HG02759 (cell line): ENCODE measurements at regions not wholly inside any gene's neighbourhood (a gene's known extent, or its start where the extent isn't known, plus 50 kb on each side); places are given as distances from the start of the nearest gene placed in this dataset.
"Not testable (repeated sequence)": the region's sequence is repeated elsewhere in the genome, so short reads cannot be mapped to it uniquely, and the experiment has no call there.

Source experiments
- ATAC-seq: cut with Tn5 transposase; IDR thresholded peaks from one replicate; pipeline ENCODE4 v1.9.1; 2021; ENCODE audit warnings: mild to moderate bottlenecking, moderate library complexity; ENCODE audit not compliant: unreplicated experiment

- ATAC-seq: no peak
Observed at GRCh38 chr15:36039996-36040572, 494.1 kb upstream of the DPH6 start.

GRCh38 chr15:36047018-36047716, 501.2 kb upstream of the DPH6 start:
- ATAC-seq: not testable (repeated sequence)

- ATAC-seq: no peak
Observed at GRCh38 chr15:36050899-36051298, 504.9 kb upstream of the DPH6 start.

- ATAC-seq: not testable (repeated sequence)
Observed at GRCh38 chr15:36052641-36053040, 506.7 kb upstream of the DPH6 start.

- no peak for ATAC-seq
Observed at GRCh38 chr15:36053746-36054145, 507.8 kb upstream of the DPH6 start.

DNA sequence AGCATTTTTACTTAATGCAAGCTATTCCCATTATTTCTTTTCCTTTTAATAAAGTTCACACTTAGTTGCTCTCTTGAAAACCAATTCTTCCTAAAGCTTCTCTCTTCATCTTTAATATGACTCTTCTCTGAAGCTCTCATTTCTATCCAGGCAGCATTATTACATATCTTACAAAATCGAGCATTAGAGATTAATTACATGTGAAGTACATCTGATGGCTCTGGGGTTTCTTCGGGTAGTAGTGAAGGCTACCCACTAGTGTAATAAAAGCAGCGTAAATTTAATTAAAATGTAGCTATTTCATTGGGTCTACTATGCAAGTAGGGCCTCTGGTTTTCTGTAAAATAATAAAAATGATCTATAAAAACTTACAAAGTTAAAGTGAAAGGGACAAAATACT, 513.6 kb upstream of the DPH6 start:
- ATAC-seq: no peak

- no peak for ATAC-seq
Observed at GRCh38 chr15:36062357-36062756, 516.4 kb upstream of the DPH6 start.

DNA sequence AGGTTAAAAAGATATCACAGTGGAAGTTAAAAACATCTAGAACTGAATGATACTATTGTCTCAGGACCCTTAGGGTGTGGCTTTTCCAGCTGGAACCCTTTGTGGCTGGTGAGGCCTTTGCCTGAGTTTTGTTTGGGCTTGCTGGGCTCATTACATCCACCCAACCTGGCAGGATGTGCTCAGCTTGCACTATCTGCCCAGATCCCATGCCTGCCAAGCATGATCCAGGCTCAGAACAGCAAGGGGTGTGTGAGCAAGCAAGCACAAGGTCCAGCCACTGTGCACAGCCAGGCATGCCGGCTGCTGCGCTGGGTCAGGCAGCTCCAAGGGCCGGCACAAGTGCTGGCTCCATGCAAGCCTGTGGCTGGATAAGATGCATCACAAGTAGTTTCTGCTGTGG, 512.7 kb upstream of the CDIN1 start:
- no peak for ATAC-seq

DNA sequence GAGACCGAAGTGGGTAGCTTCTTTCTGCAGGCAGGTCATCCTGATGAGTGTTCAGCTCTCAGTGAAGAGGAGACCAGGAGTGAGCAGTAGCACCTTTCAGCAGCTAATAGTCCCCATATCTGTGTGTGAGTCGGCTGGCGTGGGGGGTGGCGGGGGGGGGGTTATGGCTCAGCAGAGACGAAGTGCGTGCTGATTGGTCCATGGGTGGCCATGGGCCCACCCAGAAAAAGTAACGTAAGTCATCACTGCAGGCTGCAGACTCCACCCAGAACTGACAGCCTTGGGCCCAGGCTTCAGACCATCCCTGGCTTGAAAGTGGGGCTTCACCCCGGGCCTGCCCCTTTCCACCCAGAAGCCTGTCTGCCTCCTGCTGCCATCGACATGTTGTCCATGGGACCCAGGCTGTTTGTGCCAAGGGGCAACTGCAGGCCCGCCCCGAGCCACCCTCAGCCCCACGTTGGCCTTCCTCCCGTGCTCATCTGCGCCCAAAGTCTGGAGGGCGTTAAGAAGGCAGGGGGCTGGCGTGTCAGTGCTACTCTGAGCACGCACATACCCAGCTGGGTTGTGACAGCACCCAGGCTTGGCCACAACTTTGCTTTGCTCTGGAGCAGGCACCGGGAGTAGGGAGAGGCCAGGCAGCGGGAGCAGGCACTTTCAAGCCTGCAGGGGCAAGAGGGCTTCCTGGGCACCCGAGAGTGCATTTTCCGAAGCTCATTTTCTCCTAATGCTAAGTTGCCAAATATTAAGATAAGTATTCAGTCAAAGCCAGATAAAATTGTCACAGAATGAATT, 511.7 kb upstream of the CDIN1 start:
- no peak for ATAC-seq

GRCh38 chr15:36075333-36075732, 504.1 kb upstream of the CDIN1 start:
- no peak for ATAC-seq

- ATAC-seq: no peak
Observed at GRCh38 chr15:36079021-36079420, 500.4 kb upstream of the CDIN1 start.

DNA sequence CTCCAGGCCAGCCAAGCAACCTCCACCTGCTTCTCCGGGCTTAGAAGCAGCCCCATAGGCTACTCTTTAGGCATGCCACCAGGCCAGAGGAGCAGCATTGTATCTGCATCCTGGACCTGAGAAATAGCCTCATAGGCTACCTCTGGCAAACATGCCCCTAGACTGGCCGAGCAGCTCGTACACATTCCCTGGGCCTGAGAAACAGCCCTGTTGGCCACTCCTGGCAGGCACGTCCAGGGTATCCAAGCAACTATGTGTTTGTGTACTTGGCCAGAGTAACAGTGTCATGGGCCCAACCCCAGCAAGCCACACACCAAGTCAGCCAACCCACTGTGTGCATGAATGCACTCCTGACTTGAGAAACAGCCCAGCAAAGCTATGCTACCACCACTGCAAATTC, 498.7 kb upstream of the CDIN1 start:
- no peak for ATAC-seq

DNA sequence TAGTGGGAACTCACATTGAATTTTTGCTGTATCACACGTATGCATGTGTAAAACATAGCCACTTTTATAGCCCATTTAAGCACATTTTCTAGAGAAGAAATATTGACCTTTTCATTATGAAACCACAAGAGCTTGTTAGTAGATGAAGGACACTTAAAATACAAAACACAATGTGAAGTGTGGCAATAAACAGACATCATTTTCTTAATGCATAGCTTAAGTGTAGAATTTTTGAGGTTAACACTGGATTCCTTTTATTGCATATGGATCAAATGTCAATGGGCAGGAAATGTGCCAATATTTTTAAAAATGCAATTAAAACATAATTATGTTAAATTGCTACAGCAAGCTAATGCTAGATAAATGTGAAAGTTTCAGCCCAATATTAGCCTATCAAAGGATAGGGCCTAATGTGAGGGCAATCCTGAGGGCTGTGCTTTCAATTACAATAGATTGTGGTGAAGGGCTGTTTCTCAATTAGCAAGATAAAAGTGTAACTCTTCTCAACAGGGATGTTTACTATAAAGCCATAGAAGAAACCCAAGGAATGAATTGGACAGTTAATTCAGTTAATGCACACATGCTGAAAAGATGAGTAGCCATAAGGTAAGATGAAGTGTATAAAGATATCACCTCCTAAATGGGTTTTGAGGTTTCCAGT, 489.0 kb upstream of the CDIN1 start:
- ATAC-seq: no peak

GRCh38 chr15:36106640-36107335, 472.6 kb upstream of the CDIN1 start:
- no peak for ATAC-seq

GRCh38 chr15:36108541-36108940, 470.9 kb upstream of the CDIN1 start:
- ATAC-seq: no peak

DNA sequence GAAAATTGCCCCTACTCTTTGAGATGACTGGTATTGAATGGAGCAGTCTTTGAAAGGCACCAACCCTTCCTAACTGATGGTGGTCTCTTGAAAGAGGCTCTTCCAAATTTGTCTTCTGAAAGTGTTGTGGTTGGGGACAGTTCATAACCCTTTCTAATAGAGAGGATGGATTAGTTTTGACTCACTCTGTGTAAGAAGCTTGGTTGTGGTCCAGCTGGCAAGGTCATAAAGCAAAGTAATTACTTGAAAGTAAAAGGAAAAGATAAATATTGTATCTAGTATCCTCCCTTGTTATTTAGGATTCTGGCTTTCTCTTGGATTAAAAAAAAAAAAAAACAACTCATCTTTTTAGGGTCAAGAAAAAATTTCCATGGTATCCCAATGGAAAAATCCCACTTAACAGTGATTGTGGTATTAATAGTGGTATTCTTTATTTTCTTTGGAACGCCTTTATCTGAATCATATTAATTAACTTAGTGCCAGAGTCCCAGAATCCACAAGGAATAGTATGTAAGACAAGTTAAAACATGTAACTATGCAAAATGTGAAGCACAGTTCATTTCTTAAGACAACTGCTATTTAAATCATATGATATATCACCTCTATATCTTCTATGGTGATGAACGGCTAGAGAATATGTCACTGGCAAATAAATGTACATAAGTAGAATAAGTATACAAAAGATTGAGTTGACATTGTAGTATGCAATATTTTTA, 469.3 kb upstream of the CDIN1 start:
- ATAC-seq: no peak

DNA sequence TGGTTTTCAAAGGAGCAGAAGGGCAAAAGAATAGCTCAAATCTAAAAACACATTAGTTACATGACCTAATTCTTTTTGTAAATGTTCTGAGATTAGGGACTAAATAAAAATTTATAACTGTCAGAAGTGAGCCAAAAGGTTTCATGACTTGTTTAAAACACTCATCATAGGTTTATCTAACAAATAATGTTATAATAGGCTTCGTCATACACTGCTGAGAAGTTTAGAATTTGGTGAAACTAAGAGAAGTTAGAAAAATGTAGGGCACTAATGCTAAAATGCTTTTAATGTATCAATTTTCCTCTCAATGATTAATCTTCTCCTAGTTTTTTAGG, 468.8 kb upstream of the CDIN1 start:
- ATAC-seq: no peak

DNA sequence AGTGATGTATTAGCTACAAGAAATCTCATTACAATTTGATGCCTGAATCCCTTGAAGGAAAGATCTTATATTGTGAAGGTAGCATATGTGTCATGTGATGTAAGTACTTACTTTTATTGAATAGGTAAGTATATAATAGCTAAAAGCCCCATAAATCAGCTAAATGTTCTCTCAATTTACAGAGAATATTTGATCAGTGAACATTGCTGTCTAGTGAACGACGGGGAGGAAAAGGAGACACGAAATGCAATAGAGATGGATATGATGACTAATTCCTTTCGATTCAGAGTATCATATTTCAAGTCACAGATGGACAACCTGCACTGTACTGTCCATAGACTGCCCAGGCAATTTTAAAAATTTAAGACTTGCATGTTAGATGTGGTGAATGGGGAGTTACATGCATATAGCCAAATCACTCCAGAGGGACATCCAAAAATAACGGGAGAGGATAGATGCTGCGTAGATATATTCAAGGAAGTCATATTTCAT, 462.1 kb upstream of the CDIN1 start:
- ATAC-seq: no peak

DNA sequence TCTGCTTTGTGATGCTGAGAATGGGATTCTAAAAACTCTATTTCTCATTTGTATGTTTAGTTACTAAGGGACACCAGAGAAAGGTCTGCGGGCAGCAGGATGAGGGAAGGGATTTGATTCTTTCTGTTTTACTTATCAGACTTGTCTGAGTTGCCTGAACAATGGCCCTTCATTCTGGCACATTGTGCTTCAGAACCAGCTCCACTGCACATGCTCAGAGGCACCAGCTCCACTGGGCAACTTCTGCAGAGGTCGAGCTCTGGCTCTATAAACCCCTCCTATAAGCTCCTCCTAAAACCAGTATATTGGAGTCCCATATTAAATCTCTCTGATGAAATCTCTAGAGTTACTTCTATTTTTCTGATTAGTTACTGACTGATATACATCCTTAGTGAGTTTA, 453.2 kb upstream of the CDIN1 start:
- no peak for ATAC-seq

- no peak for ATAC-seq
Observed at GRCh38 chr15:36130641-36131310, 448.6 kb upstream of the CDIN1 start.
